Ovary (tissue), 7 donors: ENCODE measurements at regions not wholly inside any gene's neighbourhood (a gene's known extent, or its start where the extent isn't known, plus 50 kb on each side); places are given as distances from the start of the nearest gene placed in this dataset.
"Not testable (repeated sequence)": the region's sequence is repeated elsewhere in the genome, so short reads cannot be mapped to it uniquely, and the experiment has no call there.

ENCODE experiments used
- DNase-seq, 5 donors: peaks; one replicate each; pipeline ENCODE4 v3.0.0-alpha.2; 2019 to 2020
- H3K27ac ChIP-seq, 2 donors: fragments of 200-600 bp; one replicate each; pipeline versions ENCODE4 v1.5.1 to v1.8.0; 2019 to 2022
- H3K27me3 ChIP-seq: fragments of 200-600 bp; one replicate; pipeline ENCODE4 v1.8.0; 2022
- H3K36me3 ChIP-seq: fragments of 200-600 bp; sonication (generic); one replicate; pipeline ENCODE4 v1.5.1; 2019
- H3K4me1 ChIP-seq: one replicate; pipeline ENCODE4 v1.8.1; 2013; ENCODE audit warnings: mild to moderate bottlenecking, moderate library complexity; ENCODE audit not compliant: insufficient read depth
- H3K4me3 ChIP-seq: fragments of 200-600 bp; sonication (generic); one replicate; pipeline ENCODE4 v1.5.1; 2017
- H3K9me3 ChIP-seq, 2 donors: fragments of 200-600 bp in 1 of 2; sonication (generic) in 1 of 2; one replicate each; pipeline versions ENCODE4 v1.5.1 to v1.8.1; 2013 to 2019; ENCODE audit warnings: mild to moderate bottlenecking in 1 of 2, moderate library complexity in 1 of 2
- CTCF ChIP-seq, 3 donors: fragments of 450-650 bp in 2 of 3; fragments of 200-600 bp in 1 of 3; IDR thresholded peaks; one replicate each; pipeline versions ENCODE4 v1.5.1 to v1.8.0; 2016 to 2022; ENCODE audit warnings: antibody characterized with exemption in 3 of 3, mild to moderate bottlenecking in 1 of 3
- EP300 ChIP-seq: sonication (generic); formaldehyde crosslinking; IDR thresholded peaks from one replicate; pipeline ENCODE4 v1.6.1; 2017; ENCODE audit warnings: antibody characterized with exemption
- POLR2A ChIP-seq: fragments of 450-650 bp; IDR thresholded peaks from one replicate; pipeline ENCODE4 v1.6.1; 2017; ENCODE audit warnings: antibody characterized with exemption, mild to moderate bottlenecking, moderate library complexity
- WGBS, 3 donors: extraction: QIAGEN DNeasy Blood & Tissue Kit in 1 of 3; methylation state at CpG; one replicate each; pipeline versions ENCODE4 v1.1.5 to v1.1.7; 2013 to 2017; 5-methylcytosine and 5-hydroxymethylcytosine counted together
- intact Hi-C, 4 donors: fragments of 100-400 bp; cut with DNase I; formaldehyde crosslinking; loops; one replicate each; pipeline versions ENCODE4 v1.11.0 to v1.15.1; 2022 to 2023
- donor health status: DM: no; HTN: no; CAD: no; lungs with moderate emphysema.
- donor health status: DM: no; HTN: no; CAD: no.
- donor health status: Bipolar disorder and iron deficiency.
- donor health status: DM: no; HTN: no; CAD: no.
- donor health status: DM: yes; HTN: yes; CAD: no.

- intact Hi-C loops, result no loop called here
- Histone ChIP-seq H3K27me3 (no peaks in the 10 kb centered on the region), H3K9me3 (no peaks in the 10 kb centered on the region), H3K36me3 (no peaks in the 10 kb centered on the region), H3K4me3 (no peak overlapping the region), H3K4me1 (no peaks in the 10 kb centered on the region), H3K27ac (no peak overlapping the region)
- no peak for DNase-seq
- 33 to 61% (median 54%) methylated on average over 2 of the region's 2 CpGs for WGBS, 3 donors
- TF ChIP-seq CTCF (IDR thresholded peaks at IDR 0.05) (no peak), POLR2A (no peak), EP300 (no peak)
Observed at GRCh38 chr6:141946502-141946901, 186.2 kb upstream of the GJE1 start.

DNA sequence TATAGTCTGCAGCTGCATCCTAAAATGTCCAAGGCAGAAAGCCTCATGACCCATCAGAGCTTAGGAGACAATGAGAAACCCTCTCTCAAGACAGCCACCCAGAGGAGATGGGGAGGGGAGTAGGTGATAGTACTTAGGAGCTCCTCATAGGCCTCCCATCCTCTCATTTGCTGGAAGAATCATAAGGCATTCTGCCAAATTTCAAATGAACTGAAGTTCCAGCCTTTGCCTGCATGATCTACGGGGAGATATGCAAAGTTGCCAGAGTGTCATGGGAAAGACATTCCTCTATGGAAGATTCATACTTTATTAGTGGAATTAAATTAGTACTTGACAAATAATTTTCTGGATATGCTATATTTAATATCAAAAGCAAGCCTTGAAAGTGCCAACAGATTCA, 194.1 kb upstream of the GJE1 start:
- Histone ChIP-seq H3K4me1 (no peaks in the 10 kb centered on the region), H3K27ac (no peak overlapping the region), H3K9me3 (no peaks in the 10 kb centered on the region), H3K36me3 (no peaks in the 10 kb centered on the region), H3K4me3 (no peak overlapping the region), H3K27me3 (no peaks in the 10 kb centered on the region)
- TF ChIP-seq EP300, result no peak
- no peak for TF ChIP-seq POLR2A
- no peak for TF ChIP-seq CTCF (IDR thresholded peaks at IDR 0.05)
- intact Hi-C loops, result no loop called here
- DNase-seq, result no peak
- 65 to 79% (median 72%) methylated on average over 1 of the region's 1 CpG for WGBS, 3 donors

DNA sequence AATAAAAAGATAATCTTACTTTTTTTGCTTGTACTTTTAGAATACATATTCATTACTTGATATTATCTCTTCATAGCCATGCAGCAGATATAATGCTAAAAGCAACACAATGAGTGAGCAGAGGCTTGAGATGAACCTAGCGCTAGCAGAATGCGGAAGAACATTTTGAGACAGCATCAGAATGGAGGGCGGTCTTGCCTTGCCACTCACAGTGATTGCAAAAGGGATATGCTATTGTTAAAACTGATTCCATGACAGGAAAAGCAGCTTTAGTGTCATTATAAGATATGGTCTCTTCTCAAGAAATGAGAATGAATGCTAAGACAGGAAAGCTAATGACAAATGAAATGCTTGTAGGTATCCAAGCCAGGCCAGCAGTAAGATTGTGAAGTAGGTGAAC, 200.0 kb upstream of the GJE1 start:
- no peaks in the 10 kb centered on the region for H3K4me1 ChIP-seq
- H3K27ac ChIP-seq, result no peak overlapping the region
- TF ChIP-seq EP300, result no peak
- no peak for TF ChIP-seq POLR2A
- TF ChIP-seq CTCF (IDR thresholded peaks at IDR 0.05), result no peak
- H3K4me3 ChIP-seq, result no peak overlapping the region
- intact Hi-C loops, result no loop called here
- no peaks in the 10 kb centered on the region for H3K27me3 ChIP-seq
- H3K9me3 ChIP-seq, result no peaks in the 10 kb centered on the region
- no peaks in the 10 kb centered on the region for H3K36me3 ChIP-seq
- no peak for DNase-seq
- WGBS, 3 donors, result 76 to 83% (median 77%) methylated on average over 3 of the region's 3 CpGs

DNA sequence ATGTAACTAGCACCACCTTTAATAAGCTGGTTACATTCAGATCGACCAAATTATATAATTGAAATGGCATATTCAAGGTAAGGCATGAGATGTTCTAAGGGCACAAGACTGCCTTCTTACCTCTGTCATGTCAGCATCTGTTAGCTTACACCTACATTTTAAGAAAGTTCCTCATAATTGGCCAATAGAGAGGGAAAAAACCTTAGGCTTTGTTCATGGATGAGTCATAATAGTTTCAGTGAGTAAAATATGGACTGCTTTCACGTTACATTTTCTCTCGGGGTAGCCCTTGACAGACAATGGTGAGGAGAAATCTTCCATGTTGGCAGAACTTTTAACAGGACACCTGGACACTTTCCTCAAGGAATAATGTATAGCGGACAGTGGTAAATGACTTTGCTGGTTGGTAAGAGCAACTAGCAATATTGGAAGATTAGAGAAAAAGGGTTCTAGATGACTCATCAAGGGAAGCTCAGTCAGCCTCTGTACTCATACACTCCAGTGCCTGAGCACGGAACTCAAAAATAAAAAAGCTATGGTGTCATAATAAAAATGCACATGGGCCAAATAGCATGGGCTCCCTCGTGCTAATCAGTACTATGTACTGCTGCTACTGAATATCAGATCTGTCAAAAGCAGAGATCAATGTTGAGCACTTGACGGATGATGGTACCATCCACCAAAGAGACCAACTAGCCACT, 206.4 kb upstream of the GJE1 start:
- WGBS, 3 donors, result 75 to 77% (median 77%) methylated on average over 4 to 5 of the region's 7 CpGs
- H3K27me3 ChIP-seq, result not testable (repeated sequence)

GRCh38 chr6:141925001-141925400, 207.7 kb upstream of the GJE1 start:
- no peak for DNase-seq
- no peak overlapping the region for H3K4me3 ChIP-seq
- H3K9me3 ChIP-seq, result no peaks in the 10 kb centered on the region
- TF ChIP-seq EP300 (no peak), POLR2A (no peak), CTCF (IDR thresholded peaks at IDR 0.05) (no peak)
- no peaks in the 10 kb centered on the region for H3K4me1 ChIP-seq
- intact Hi-C loops, result no loop called here
- H3K27me3 ChIP-seq, result no peaks in the 10 kb centered on the region
- H3K27ac ChIP-seq, result no peak overlapping the region
- no peaks in the 10 kb centered on the region for H3K36me3 ChIP-seq

More for the DNA sequence above, 206.4 kb upstream of the GJE1 start:
- H3K4me1 ChIP-seq, intact Hi-C loops, DNase-seq, H3K36me3 ChIP-seq, H3K9me3 ChIP-seq, H3K27ac ChIP-seq, H3K4me3 ChIP-seq: not testable (repeated sequence)
